ENCODE measurements at regions not wholly inside any gene's neighbourhood (a gene's known extent, or its start where the extent isn't known, plus 50 kb on each side); places are given as distances from the start of the nearest gene placed in this dataset.

- TF ChIP-seq, protein P1, sequence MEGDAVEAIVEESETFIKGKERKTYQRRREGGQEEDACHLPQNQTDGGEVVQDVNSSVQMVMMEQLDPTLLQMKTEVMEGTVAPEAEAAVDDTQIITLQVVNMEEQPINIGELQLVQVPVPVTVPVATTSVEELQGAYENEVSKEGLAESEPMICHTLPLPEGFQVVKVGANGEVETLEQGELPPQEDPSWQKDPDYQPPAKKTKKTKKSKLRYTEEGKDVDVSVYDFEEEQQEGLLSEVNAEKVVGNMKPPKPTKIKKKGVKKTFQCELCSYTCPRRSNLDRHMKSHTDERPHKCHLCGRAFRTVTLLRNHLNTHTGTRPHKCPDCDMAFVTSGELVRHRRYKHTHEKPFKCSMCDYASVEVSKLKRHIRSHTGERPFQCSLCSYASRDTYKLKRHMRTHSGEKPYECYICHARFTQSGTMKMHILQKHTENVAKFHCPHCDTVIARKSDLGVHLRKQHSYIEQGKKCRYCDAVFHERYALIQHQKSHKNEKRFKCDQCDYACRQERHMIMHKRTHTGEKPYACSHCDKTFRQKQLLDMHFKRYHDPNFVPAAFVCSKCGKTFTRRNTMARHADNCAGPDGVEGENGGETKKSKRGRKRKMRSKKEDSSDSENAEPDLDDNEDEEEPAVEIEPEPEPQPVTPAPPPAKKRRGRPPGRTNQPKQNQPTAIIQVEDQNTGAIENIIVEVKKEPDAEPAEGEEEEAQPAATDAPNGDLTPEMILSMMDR (tag by site-specific recombination; IDR thresholded peaks at IDR 0.05), result no peak
- TF ChIP-seq ZNF214 (tag by site-specific recombination; IDR thresholded peaks at IDR 0.05; ENCODE audit: borderline replicate concordance) (no peak), ZNF302 (tag by site-specific recombination; IDR thresholded peaks at IDR 0.05; ENCODE audit: low read depth) (no peak), ZSCAN5A (tag by site-specific recombination; IDR thresholded peaks at IDR 0.05) (no peak), TCF7L2 (IDR thresholded peaks at IDR 0.05; ENCODE audit: borderline replicate concordance, low read depth, low read length) (no peak), ZNF549 (tag by site-specific recombination; IDR thresholded peaks at IDR 0.05) (no peak), REST (tag by site-specific recombination; IDR thresholded peaks at IDR 0.05) (no peak), ZNF23 (tag by site-specific recombination; IDR thresholded peaks at IDR 0.05; ENCODE audit: borderline replicate concordance) (no peak), ZBTB11 (tag by site-specific recombination; conservative IDR thresholded peaks at IDR 0.05; ENCODE audit: low read depth) (no peak), PRDM10 (tag by site-specific recombination; IDR thresholded peaks at IDR 0.05) (no peak), ZNF140 (tag by site-specific recombination; IDR thresholded peaks at IDR 0.05) (no peak), KLF9 (tag by site-specific recombination; IDR thresholded peaks at IDR 0.05; ENCODE audit: low read depth) (no peak)
- TF ChIP-seq, protein P2, sequence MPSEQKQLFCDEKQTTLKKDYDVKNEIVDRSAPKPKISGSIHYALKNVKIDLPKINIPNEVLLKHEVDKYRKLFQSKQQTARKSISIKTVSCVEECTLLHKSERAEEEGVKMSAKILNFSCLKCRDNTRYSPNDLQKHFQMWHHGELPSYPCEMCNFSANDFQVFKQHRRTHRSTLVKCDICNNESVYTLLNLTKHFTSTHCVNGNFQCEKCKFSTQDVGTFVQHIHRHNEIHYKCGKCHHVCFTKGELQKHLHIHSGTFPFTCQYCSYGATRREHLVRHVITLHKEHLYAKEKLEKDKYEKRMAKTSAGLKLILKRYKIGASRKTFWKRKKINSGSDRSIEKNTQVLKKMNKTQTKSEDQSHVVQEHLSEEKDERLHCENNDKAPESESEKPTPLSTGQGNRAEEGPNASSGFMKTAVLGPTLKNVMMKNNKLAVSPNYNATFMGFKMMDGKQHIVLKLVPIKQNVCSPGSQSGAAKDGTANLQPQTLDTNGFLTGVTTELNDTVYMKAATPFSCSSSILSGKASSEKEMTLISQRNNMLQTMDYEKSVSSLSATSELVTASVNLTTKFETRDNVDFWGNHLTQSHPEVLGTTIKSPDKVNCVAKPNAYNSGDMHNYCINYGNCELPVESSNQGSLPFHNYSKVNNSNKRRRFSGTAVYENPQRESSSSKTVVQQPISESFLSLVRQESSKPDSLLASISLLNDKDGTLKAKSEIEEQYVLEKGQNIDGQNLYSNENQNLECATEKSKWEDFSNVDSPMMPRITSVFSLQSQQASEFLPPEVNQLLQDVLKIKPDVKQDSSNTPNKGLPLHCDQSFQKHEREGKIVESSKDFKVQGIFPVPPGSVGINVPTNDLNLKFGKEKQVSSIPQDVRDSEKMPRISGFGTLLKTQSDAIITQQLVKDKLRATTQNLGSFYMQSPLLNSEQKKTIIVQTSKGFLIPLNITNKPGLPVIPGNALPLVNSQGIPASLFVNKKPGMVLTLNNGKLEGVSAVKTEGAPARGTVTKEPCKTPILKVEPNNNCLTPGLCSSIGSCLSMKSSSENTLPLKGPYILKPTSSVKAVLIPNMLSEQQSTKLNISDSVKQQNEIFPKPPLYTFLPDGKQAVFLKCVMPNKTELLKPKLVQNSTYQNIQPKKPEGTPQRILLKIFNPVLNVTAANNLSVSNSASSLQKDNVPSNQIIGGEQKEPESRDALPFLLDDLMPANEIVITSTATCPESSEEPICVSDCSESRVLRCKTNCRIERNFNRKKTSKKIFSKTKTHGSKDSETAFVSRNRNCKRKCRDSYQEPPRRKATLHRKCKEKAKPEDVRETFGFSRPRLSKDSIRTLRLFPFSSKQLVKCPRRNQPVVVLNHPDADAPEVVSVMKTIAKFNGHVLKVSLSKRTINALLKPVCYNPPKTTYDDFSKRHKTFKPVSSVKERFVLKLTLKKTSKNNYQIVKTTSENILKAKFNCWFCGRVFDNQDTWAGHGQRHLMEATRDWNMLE (tag by site-specific recombination; conservative IDR thresholded peaks at IDR 0.05; ENCODE audit: low read depth), result no peak
Observed at GRCh38 chr13:81224209-81224833, 883.4 kb upstream of the SPRY2 start.
